Memory B cell (primary cell): ENCODE measurements at regions not wholly inside any gene's neighbourhood (a gene's known extent, or its start where the extent isn't known, plus 50 kb on each side); places are given as distances from the start of the nearest gene placed in this dataset.

Experiments
- ATAC-seq: fragments of 150-1000 bp; cut with Tn5 transposase; 2 replicates; pipeline ENCODE4 v1.10.0; 2021; ENCODE audit warnings: low read depth, mild to moderate bottlenecking, moderate library complexity
- DNase-seq, 2 donors: peaks; one replicate each; pipeline ENCODE4 v3.0.0; 2022; ENCODE audit warnings: low spot score in 2 of 2
- H3K27ac Mint-ChIP-seq: one replicate; pipeline ENCODE4 v1.8.0; 2022; ENCODE audit warnings: mild to moderate bottlenecking, moderate library complexity, mixed read lengths
- H3K27me3 Mint-ChIP-seq: one replicate; pipeline ENCODE4 v1.8.0; 2022; ENCODE audit warnings: mixed read lengths
- H3K36me3 Mint-ChIP-seq: one replicate; pipeline ENCODE4 v1.8.0; 2022; ENCODE audit warnings: mild to moderate bottlenecking, mixed read lengths
- H3K4me1 Mint-ChIP-seq: one replicate; pipeline ENCODE4 v1.8.0; 2022; ENCODE audit warnings: mixed read lengths
- H3K4me3 Mint-ChIP-seq: one replicate; pipeline ENCODE4 v1.8.0; 2022; ENCODE audit warnings: mild to moderate bottlenecking, moderate library complexity, mixed read lengths
- H3K9me3 Mint-ChIP-seq: one replicate; pipeline ENCODE4 v1.8.0; 2022; ENCODE audit warnings: mixed read lengths

DNA sequence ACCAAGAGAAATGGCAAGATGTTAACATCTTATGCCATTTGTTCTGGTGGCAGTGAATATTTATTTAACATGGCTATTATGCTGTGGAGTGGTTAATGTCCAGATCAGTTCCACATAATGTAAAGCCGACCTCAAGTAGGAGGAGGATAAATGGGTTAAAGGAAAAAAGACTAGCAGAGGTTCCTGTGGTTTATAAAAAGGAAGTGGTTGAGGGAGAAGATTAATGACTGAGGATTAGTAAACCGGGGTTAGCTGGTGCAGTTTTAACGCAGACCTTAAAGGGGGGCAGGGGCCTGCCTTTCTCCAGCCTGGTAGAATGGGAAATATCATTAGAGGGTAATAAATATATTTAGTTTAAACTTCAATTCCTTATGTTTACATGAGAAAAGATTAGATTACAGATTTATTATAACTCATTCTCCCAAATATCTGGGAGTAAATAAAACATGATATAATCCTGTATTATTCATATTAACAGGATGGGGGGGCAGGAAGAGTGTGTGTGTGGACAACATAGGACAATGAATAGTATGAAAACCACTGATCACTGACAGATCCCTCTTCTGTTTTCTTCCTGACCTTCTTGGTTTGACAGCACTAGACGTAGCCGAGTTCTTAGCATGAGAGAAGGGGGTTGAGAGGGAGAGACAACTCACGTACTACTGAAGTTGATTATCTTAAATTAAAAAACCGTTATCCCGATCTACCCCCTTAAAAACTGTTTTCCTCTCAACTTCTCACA is 124.1 kb upstream of the LIMCH1 start:
- no peaks in the 10 kb centered on the region for H3K36me3 Mint-ChIP-seq
- H3K4me3 Mint-ChIP-seq, result no peak overlapping the region
- no peak overlapping the region for H3K27ac Mint-ChIP-seq
- H3K9me3 Mint-ChIP-seq, result peaks cover 1% of the 10 kb centered on the region
- peaks cover 2% of the 10 kb centered on the region for H3K27me3 Mint-ChIP-seq
- ATAC-seq, result no peak
- no peak for DNase-seq
- H3K4me1 Mint-ChIP-seq, result no peaks in the 10 kb centered on the region

DNA sequence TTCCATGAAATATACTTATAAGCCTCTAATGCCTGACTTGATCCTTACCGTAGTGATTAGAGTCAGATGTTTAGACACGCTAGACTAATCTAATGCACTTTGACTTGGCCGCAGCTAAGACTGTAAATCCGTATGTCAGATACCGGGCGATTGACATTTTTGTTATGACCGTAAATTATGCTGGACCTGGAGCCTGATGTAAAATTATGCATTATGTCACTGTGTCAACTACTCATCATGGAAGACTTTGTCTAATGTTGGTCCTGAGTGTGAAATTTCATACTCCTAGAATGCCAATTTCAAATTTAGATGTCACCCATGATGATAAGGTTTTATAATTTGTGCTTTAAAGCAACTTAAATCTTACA is 123.6 kb upstream of the LIMCH1 start:
- H3K27ac Mint-ChIP-seq, result no peak overlapping the region
- no peaks in the 10 kb centered on the region for H3K36me3 Mint-ChIP-seq
- H3K4me1 Mint-ChIP-seq, result no peaks in the 10 kb centered on the region
- DNase-seq (no peak), ATAC-seq (no peak)
- H3K4me3 Mint-ChIP-seq, result no peak overlapping the region
- peaks cover 2% of the 10 kb centered on the region for H3K27me3 Mint-ChIP-seq
- H3K9me3 Mint-ChIP-seq, result peaks cover under 1% of the 10 kb centered on the region

DNA sequence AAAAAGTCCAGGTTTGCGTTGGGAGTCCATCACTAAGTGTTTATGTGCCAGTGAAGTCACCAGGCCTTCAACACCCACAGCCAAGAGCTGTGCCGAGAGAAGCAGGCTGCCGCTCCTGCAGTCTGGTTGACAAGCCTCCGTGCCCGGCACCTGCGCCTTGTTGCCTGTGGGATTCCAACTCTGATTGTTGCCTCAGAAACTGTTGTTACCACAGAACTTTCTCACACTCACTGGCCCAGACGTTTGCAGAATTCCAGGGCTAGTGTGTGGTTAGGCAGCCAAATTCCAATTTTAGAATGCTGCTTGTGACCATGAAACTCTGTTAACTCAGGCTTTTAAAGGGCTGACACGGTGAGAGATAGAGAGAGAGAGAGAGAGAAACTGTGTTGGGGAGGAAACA is 119.5 kb upstream of the LIMCH1 start:
- Mint-ChIP-seq H3K27me3 (no peaks in the 10 kb centered on the region), H3K9me3 (peaks cover 3% of the 10 kb centered on the region), H3K4me3 (no peak overlapping the region), H3K36me3 (no peaks in the 10 kb centered on the region), H3K27ac (no peak overlapping the region), H3K4me1 (no peaks in the 10 kb centered on the region)
- ATAC-seq (no peak), DNase-seq (no peak)

DNA sequence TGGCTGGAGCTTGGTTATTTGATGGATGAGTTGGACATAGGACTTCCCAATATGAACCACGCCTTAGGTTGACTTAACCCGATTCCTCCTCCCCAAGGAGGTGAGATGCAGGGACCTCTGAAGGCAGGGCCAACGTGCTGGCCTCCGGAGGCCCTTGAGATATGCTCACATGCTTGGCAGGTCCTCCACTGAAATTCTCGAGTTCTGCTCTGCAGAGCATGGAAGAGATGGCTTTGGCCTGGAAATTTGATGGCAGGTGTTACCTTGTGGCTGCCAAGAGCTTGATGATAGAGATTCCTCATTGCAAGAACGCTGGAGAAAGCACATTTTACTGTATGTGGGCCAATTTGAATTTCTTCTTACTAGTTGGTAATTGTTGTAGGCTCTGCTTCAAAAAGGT is 117.4 kb upstream of the LIMCH1 start:
- Mint-ChIP-seq H3K4me3 (no peak overlapping the region), H3K4me1 (no peaks in the 10 kb centered on the region), H3K36me3 (no peaks in the 10 kb centered on the region), H3K9me3 (peaks cover 3% of the 10 kb centered on the region), H3K27ac (no peak overlapping the region), H3K27me3 (no peaks in the 10 kb centered on the region)
- no peak for DNase-seq
- no peak for ATAC-seq

DNA sequence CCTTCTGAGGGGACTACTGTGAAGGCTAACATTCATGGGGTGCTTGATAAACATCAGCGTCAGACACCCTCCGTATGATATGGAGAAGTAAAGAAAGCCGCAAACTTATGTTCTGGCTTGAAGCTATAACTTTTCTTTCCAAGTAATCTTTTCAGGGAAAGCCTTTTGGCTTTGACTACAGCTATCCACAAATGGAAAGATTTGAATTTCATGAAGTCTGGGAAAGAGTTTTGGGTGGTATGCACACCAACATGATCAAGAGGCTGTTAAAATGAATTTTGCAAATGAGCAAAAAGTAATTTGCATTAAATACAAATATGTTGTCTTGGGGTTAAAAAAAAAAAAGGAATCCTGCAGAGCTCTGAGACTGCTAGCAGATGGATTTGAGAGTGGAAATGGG is 114.8 kb upstream of the LIMCH1 start:
- H3K36me3 Mint-ChIP-seq, result no peaks in the 10 kb centered on the region
- H3K9me3 Mint-ChIP-seq, result peaks cover 3% of the 10 kb centered on the region
- DNase-seq (no peak), ATAC-seq (no peak)
- H3K27me3 Mint-ChIP-seq, result no peaks in the 10 kb centered on the region
- no peak overlapping the region for H3K27ac Mint-ChIP-seq
- no peak overlapping the region for H3K4me3 Mint-ChIP-seq
- H3K4me1 Mint-ChIP-seq, result no peaks in the 10 kb centered on the region

DNA sequence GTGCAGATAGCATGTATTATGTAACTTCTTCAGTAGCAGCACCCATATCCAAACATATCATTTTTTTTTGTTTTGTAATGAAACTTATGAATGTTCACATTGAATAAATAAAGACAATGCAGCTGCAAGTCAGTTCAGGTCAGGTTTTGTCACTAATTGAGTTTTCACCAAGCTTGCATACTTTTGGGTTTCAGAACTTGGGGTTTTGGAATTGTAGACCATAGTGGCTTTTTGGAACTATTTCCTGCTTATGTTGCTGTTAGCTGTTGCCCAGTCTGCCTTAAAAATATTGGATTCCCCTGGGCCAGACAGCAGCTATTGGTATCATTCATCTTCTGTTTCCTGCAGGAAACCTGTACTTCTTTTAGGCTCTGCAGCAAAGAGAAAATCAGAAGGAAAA is 113.4 kb upstream of the LIMCH1 start:
- ATAC-seq (no peak), DNase-seq (no peak)
- no peaks in the 10 kb centered on the region for H3K4me1 Mint-ChIP-seq
- no peak overlapping the region for H3K4me3 Mint-ChIP-seq
- peaks cover 1% of the 10 kb centered on the region for H3K9me3 Mint-ChIP-seq
- H3K27ac Mint-ChIP-seq, result no peak overlapping the region
- H3K36me3 Mint-ChIP-seq, result no peaks in the 10 kb centered on the region
- H3K27me3 Mint-ChIP-seq, result no peaks in the 10 kb centered on the region

DNA sequence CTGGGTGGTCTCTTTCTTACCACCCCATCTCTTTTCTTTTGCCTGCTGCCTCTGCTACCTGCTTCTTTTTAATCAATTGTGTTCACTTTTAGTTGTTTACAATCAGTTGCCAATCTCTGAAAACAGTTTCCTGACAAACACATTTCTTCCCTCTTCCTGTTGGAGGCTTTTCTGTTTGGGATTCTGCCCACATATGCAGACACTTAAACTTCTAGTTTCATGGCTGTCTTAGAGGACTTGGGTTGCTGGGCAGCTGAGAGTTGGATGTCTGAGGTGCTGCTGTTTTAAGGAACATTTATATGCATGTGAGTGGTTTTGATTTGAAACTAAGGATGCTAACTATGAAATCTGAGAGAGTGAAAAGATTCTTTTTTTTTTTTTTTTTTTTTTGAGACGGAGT is 112.3 kb upstream of the LIMCH1 start:
- H3K27me3 Mint-ChIP-seq, result no peaks in the 10 kb centered on the region
- ATAC-seq (no peak), DNase-seq (no peak)
- H3K4me3 Mint-ChIP-seq, result no peak overlapping the region
- no peaks in the 10 kb centered on the region for H3K36me3 Mint-ChIP-seq
- H3K4me1 Mint-ChIP-seq, result no peaks in the 10 kb centered on the region
- no peak overlapping the region for H3K27ac Mint-ChIP-seq
- H3K9me3 Mint-ChIP-seq, result no peaks in the 10 kb centered on the region

DNA sequence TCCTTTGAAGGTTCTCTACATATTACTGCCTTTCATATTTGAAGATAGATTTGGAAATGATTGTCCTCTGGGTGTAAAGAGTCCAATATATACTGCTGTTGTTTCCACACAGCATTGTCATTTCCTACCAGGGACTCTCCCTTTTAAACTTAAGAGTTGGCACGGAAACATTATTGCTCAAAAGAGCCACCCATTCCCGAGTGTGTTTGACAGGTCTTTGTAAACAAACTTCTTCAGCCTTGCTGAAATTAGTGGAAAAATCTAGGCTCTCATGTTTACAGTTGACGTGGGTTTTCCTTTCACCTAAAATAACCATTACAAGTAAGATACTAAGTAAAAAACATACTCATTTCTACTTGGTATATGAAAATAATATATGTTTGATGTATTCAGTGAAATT is 111.4 kb upstream of the LIMCH1 start:
- Mint-ChIP-seq H3K27ac (no peak overlapping the region), H3K36me3 (no peaks in the 10 kb centered on the region), H3K4me1 (no peaks in the 10 kb centered on the region), H3K9me3 (no peaks in the 10 kb centered on the region), H3K27me3 (no peaks in the 10 kb centered on the region), H3K4me3 (no peak overlapping the region)
- no peak for ATAC-seq
- DNase-seq, result no peak

DNA sequence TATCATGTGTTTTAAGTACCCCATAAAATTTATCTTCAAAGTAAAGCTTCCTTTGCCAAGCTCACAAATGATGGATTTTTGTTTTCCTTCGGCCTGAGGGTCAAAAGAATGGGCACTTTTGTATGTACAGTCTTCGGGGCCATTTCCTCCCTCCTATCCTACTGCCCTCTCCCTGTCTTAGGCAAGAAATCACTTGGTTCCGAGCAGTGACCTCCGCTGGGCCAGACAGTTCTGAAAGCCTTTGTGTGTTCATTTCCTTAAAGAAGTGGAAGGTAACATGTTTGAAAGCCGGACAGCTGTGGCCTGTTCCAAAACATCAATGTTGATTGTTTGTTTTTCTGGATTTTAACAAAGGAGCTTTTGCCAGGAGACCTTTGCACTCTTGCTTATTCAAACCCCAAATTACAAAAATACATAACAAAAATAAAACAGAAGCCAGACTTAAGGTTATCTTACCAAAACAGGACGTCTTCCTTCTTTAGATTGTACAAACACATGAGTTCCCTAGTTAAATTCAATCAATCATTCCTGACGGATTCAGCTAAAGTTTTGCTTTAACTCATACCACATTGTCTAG is 110.6 kb upstream of the LIMCH1 start:
- DNase-seq (no peak), ATAC-seq (no peak)
- no peaks in the 10 kb centered on the region for H3K36me3 Mint-ChIP-seq
- no peak overlapping the region for H3K27ac Mint-ChIP-seq
- no peaks in the 10 kb centered on the region for H3K4me1 Mint-ChIP-seq
- no peaks in the 10 kb centered on the region for H3K9me3 Mint-ChIP-seq
- peaks cover 2% of the 10 kb centered on the region for H3K27me3 Mint-ChIP-seq
- H3K4me3 Mint-ChIP-seq, result no peak overlapping the region

DNA sequence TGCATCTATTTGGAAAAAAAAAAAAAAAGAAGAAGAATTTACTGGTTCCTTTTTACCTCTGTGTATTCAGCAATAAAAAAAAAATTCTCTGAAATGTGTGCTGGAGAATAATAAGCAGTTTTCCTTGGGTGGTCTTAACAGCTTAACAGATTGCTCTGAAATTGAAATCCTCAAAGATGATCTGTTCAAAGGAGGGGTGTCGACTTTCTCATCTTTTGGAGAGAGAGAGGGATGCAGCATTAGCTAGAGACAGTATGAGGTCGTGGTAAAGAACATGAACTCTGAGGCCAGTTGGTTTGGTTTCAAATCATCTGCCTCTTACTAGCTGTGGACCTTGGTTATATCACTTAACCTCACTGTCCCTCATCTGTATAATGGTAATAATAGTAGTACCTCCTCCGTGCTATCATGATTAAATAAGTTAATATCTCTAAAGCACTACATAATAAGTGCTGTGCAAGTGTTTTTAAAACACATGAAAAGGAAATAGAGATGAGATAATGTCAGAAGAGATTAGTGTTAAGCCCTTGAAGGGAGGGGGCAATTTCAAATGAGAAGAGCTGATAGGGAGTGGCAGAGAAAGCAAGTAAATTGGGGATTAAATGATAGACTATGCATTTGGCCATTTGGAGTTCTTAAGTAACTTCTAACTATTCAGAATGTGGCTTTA is 109.9 kb upstream of the LIMCH1 start:
- H3K27me3 Mint-ChIP-seq, result peaks cover 2% of the 10 kb centered on the region

DNA sequence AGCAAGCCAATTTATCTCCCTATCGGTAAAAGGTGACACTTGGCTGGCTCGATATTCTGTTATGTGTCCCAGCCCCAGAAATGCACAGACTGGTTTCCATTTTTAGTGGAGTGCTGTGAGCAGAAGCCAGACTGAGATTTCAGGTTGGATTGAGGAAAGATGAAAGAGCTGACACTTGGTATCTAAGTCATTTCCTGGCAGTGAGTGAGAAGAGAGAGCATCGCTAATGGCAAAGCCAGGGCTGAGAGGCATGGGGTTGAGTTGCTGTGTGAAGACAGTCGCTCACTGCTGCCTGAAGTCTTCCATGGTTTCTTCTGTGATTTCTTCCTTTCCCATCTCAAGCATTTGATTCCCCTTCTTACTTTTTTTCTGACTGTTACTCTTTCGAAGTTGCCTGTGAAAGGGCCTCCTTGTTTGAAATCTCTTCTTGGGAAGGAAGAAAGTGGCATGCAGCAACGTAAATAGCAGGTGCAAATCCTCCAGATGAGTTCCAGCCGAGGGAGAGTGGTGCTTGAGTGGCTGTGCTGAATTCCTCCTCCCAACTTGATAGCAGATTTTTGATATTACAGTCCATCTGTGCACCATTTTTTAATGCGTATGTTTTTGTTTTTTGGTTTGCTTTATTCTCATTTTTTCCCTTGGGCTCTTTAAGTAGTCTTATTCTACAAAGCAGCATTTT is 109.2 kb upstream of the LIMCH1 start:
- Mint-ChIP-seq H3K27ac (no peak overlapping the region), H3K4me3 (no peak overlapping the region), H3K4me1 (no peaks in the 10 kb centered on the region), H3K9me3 (no peaks in the 10 kb centered on the region), H3K27me3 (peaks cover 2% of the 10 kb centered on the region), H3K36me3 (no peaks in the 10 kb centered on the region)
- ATAC-seq, result no peak
- DNase-seq, result no peak

More for the DNA sequence above, 109.9 kb upstream of the LIMCH1 start:
- ATAC-seq, result no peak
- no peak overlapping the region for H3K4me3 Mint-ChIP-seq
- H3K9me3 Mint-ChIP-seq, result no peaks in the 10 kb centered on the region
- no peaks in the 10 kb centered on the region for H3K36me3 Mint-ChIP-seq
- no peaks in the 10 kb centered on the region for H3K4me1 Mint-ChIP-seq
- H3K27ac Mint-ChIP-seq, result no peak overlapping the region
- no peak for DNase-seq

DNA sequence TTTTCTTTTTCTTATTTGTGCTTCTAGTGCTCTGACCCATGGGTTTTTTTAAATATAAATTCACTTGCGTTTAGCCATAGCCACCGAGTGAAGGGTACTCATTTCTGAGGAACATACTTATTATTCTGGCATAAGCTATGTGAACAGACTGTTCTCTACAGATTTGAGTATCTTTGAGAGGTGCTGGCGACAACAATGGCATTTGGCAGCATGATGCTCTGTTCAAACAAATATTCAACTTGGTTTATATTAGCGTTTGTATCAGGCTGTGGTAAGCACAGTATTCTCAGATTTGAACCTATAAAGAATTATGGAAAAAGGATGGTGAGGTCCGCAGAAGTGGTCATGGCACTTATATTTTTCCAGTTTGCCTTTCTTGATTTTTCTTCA is 108.7 kb upstream of the LIMCH1 start:
- no peaks in the 10 kb centered on the region for H3K4me1 Mint-ChIP-seq
- H3K9me3 Mint-ChIP-seq, result no peaks in the 10 kb centered on the region
- peaks cover 2% of the 10 kb centered on the region for H3K27me3 Mint-ChIP-seq
- DNase-seq (no peak), ATAC-seq (no peak)
- H3K4me3 Mint-ChIP-seq, result no peak overlapping the region
- no peaks in the 10 kb centered on the region for H3K36me3 Mint-ChIP-seq
- H3K27ac Mint-ChIP-seq, result no peak overlapping the region

DNA sequence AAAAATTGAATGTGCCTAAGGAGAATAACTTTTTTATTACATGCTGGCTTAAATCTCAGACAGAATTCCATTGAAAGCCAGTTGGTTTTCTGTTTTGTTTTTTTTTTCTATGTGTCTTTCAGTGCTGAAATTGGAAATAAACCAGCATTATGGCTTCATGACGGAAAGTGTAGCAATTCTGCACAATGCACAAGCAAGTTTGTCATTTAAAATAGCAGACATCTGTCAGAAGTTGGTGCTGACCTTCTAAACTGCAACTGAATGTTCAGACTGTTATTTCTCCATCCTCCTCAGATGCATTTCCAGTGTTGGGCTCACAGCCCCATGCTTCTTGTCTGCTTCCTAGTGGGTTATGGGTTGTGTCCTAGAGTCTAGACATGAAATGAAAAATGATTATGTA is 107.2 kb upstream of the LIMCH1 start:
- Mint-ChIP-seq H3K4me1 (no peaks in the 10 kb centered on the region), H3K27ac (no peak overlapping the region), H3K4me3 (no peak overlapping the region), H3K27me3 (peaks cover 2% of the 10 kb centered on the region), H3K9me3 (peaks cover 2% of the 10 kb centered on the region), H3K36me3 (no peaks in the 10 kb centered on the region)
- no peak for ATAC-seq
- DNase-seq, result no peak

DNA sequence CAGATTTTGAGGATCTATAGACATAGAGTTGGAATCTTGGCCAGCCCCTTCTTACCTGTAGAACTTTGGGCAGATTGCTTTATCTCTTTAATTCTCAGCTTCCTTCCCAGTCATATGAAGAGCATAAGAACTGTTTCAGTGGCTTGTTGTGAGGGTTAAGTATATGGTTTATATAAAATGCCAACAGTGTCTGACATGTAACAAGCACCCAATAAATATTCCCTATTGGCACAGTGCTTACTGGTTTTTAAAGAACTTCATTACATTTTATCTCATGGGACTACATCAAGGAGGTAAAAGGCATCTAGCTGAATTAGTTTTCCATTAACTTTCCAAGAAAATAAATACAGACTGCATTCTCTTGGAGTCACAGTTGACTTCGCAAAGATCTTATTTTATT is 106.7 kb upstream of the LIMCH1 start:
- Mint-ChIP-seq H3K27me3 (peaks cover 2% of the 10 kb centered on the region), H3K27ac (no peak overlapping the region), H3K4me1 (no peaks in the 10 kb centered on the region), H3K4me3 (no peak overlapping the region), H3K36me3 (no peaks in the 10 kb centered on the region), H3K9me3 (peaks cover 2% of the 10 kb centered on the region)
- no peak for ATAC-seq
- no peak for DNase-seq
